ENCODE measurements at regions not wholly inside any gene's neighbourhood (a gene's known extent, or its start where the extent isn't known, plus 50 kb on each side); places are given as distances from the start of the nearest gene placed in this dataset.
"Not testable (repeated sequence)": the region's sequence is repeated elsewhere in the genome, so short reads cannot be mapped to it uniquely, and the experiment has no call there.

DNA sequence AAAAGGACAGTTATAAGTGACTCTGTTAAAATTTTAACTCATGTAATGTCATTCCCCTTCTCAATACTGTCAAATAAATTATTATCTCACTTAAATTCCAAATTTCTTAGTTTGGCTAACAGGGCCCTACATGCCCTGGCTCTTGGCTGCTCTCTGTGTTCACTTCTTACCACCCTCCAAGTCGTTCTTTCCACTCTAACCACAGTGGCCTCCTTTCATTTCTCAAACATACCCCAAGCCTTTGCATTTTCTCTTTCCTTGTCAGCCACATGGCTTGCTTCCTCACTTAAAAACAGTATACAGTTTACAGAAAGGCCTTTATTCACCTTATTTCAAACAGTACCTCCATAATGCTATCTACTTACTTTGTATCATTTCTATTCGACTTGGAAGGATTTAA lies 737.1 kb upstream of the ZWINT start:
- no peaks in the 10 kb centered on the region for H3K4me1 Mint-ChIP-seq (ENCODE audit: low read depth)
- H3K36me3 Mint-ChIP-seq (ENCODE audit: low read depth) = no peaks in the 10 kb centered on the region
- H3K4me3 Mint-ChIP-seq = no peak overlapping the region
- no peaks in the 10 kb centered on the region for H3K27me3 Mint-ChIP-seq (ENCODE audit: low read depth)
- H3K9me3 Mint-ChIP-seq = peaks cover 4% of the 10 kb centered on the region
- no peak overlapping the region for H3K27ac Mint-ChIP-seq

DNA sequence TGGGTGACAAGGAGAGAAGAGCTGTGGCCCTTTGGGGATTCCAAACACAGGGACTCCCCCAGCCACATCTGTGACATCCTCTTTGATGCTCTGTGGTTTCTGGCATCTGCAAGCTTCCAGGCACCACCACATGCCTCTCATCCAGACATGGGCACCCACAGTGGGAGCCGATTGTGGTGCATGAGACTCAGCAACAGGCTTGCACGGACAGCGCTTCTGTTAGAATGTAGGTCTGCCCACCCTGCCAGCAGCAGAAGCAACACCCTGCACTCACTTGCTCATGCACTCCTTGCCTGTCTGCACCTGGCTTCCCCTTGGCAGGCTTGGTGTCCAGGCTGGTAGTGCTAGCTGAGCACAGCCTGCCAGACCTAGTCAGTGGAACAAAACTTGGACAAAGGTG lies 735.0 kb upstream of the ZWINT start:
- H3K27me3 Mint-ChIP-seq (ENCODE audit: low read depth) = no peaks in the 10 kb centered on the region
- H3K4me3 Mint-ChIP-seq = no peak overlapping the region
- no peaks in the 10 kb centered on the region for H3K4me1 Mint-ChIP-seq (ENCODE audit: low read depth)
- H3K36me3 Mint-ChIP-seq (ENCODE audit: low read depth) = no peaks in the 10 kb centered on the region
- peaks cover 9% of the 10 kb centered on the region for H3K9me3 Mint-ChIP-seq
- no peak overlapping the region for H3K27ac Mint-ChIP-seq

DNA sequence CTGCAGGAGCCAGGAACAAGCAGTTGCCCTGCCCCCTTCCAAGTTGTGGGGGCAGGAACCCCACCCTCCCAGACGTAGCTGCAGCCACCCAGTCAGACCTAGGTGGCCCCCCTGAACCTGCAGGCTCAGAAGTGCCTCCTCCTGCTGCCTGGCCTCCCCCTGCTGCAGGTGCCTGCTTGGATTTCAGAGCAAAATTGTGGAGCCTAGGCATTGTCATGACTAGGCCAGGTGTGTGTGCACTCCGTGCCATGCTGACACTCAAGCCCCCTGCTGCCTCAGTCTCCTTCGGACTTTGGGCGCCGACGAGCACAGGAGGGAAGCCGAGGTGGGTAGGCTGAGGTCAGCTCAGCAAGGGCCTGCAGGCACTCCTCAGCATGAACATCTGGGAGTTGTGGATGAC lies 733.9 kb upstream of the ZWINT start:
- Mint-ChIP-seq H3K36me3 (ENCODE audit: low read depth) (no peaks in the 10 kb centered on the region), H3K27ac (no peak overlapping the region), H3K9me3 (peaks cover 9% of the 10 kb centered on the region), H3K27me3 (ENCODE audit: low read depth) (no peaks in the 10 kb centered on the region), H3K4me3 (no peak overlapping the region), H3K4me1 (ENCODE audit: low read depth) (no peaks in the 10 kb centered on the region)

DNA sequence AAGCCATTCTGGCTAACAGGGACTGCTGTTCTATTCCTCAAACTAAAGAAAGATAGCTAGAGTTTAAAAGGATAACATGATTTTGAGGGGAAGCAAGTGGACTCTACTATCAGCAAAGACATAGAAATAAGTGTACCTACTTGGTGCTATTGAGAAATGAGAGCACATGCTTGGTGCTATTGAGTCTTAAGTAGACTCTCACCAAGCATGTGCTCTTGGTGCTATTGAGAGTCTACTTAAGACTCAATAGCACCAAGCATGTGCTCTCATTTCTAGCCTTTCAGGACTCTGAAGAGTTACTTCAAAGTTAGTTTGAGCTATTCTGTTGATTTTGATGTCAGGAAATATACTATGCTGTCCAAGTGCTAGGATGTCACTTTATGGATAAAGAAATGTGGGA lies 733.0 kb upstream of the ZWINT start:
- H3K4me3 Mint-ChIP-seq = no peak overlapping the region
- H3K36me3 Mint-ChIP-seq (ENCODE audit: low read depth) = no peaks in the 10 kb centered on the region
- H3K9me3 Mint-ChIP-seq = peaks cover 9% of the 10 kb centered on the region
- no peak overlapping the region for H3K27ac Mint-ChIP-seq
- no peaks in the 10 kb centered on the region for H3K27me3 Mint-ChIP-seq (ENCODE audit: low read depth)
- H3K4me1 Mint-ChIP-seq (ENCODE audit: low read depth) = no peaks in the 10 kb centered on the region

DNA sequence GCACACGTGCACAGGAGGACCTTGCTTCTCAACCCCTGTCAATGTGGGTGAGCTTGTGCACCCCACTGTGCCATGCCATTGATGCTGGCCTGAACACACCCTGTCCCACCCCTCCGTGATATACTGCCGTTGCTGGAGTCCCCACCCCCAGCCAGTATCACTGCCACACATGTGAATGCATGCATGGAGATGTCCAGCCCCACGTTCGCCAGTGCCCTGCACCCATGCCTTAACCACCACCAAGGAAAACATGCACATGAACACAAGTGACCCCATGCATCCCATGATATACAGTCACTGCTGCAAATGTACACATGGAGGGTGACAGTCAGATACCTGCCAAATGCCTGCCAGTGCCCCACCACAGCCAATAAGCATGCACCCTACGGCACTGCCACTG lies 692.5 kb upstream of the ZWINT start:
- H3K9me3 Mint-ChIP-seq = peaks cover 32% of the 10 kb centered on the region
- H3K27me3 Mint-ChIP-seq (ENCODE audit: low read depth) = no peaks in the 10 kb centered on the region
- H3K4me3 Mint-ChIP-seq = no peak overlapping the region
- no peak overlapping the region for H3K27ac Mint-ChIP-seq
- H3K4me1 Mint-ChIP-seq (ENCODE audit: low read depth) = no peaks in the 10 kb centered on the region
- H3K36me3 Mint-ChIP-seq (ENCODE audit: low read depth) = no peaks in the 10 kb centered on the region

DNA sequence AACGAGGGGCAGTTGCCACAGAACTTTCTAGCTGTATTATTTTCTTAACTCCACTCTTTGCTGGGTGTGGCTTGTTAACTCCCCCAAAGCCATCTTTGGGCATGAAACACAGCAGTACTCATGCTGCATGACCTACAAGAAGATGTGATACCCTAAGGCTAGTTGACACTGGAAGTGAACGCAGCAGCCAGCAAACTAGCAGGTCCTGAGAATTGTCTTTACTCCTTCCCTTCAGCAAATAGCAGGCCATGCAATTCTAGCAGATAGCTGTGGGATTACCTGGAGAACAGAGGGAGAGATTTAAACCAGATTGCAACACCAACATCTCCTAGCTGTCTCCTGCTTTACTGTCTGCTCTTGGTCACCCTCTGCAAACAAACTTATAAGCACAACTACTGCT lies 688.0 kb upstream of the ZWINT start:
- Mint-ChIP-seq H3K4me3 (no peak overlapping the region), H3K27me3 (ENCODE audit: low read depth) (no peaks in the 10 kb centered on the region), H3K4me1 (ENCODE audit: low read depth) (no peaks in the 10 kb centered on the region), H3K9me3 (peaks cover 24% of the 10 kb centered on the region), H3K27ac (no peak overlapping the region), H3K36me3 (ENCODE audit: low read depth) (no peaks in the 10 kb centered on the region)

DNA sequence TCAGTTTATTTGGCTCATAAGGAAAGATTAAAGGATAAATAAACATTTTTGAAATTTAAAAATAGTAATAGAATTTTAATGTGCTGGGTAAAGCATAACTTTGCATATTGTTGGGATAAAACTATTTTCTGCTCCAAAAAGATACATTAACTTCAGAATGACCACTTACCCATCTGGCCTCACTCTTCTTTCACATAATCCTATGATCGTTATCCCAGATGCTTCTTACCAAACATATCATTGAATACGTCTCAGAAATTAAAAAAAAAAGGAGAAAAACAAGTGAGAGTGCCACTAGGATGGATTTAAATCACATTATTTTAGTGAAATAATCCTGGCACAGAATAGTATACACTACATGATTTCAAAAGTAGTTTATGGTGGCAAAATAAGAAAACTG lies 677.5 kb upstream of the ZWINT start:
- H3K9me3 Mint-ChIP-seq = peaks cover 3% of the 10 kb centered on the region
- no peak overlapping the region for H3K4me3 Mint-ChIP-seq
- no peak overlapping the region for H3K27ac Mint-ChIP-seq
- no peaks in the 10 kb centered on the region for H3K36me3 Mint-ChIP-seq (ENCODE audit: low read depth)
- H3K4me1 Mint-ChIP-seq (ENCODE audit: low read depth) = no peaks in the 10 kb centered on the region
- no peaks in the 10 kb centered on the region for H3K27me3 Mint-ChIP-seq (ENCODE audit: low read depth)

DNA sequence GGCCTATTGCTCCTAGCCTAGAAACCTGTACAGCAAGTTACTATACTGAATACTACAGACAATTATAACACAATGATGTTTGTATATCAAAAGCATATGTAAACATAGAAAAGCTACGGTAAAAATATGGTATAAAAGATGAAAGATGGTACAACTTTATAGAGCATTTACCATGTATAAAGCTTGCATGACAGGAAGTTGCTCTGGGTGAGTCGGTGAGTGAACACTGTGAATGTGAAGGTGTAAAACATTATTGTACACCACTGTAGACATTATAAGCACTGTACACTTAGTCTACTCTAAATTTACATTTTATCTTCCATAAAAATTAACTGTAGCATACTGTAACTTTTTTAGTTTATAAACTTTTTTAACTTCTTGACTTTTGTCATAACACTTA lies 674.3 kb upstream of the ZWINT start:
- Mint-ChIP-seq H3K36me3 (ENCODE audit: low read depth) (no peaks in the 10 kb centered on the region), H3K9me3 (peaks cover 25% of the 10 kb centered on the region), H3K4me1 (ENCODE audit: low read depth) (no peaks in the 10 kb centered on the region), H3K4me3 (no peak overlapping the region), H3K27ac (no peak overlapping the region), H3K27me3 (ENCODE audit: low read depth) (no peaks in the 10 kb centered on the region)

DNA sequence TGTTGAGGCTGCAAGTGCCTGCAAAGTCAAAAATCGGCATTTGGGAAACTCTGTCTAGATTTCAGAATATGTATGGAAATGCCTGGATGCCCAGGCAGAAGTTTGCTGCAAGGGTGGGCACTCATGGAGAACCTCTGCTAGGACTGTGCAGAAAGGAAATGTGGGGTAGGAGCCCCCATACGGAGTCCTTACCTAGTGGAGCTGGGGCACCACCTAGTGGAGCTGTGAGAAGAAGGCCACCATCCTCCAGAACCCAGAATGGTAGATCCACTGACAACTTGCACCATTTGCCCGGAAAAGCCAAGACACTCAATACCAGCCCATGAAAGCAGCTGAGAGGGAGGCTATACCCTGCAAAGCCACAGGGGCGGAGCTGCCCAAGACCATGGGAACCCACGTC lies 671.2 kb upstream of the ZWINT start:
- H3K4me3 Mint-ChIP-seq; H3K27ac Mint-ChIP-seq; H3K4me1 Mint-ChIP-seq (ENCODE audit: low read depth); H3K27me3 Mint-ChIP-seq (ENCODE audit: low read depth); H3K36me3 Mint-ChIP-seq (ENCODE audit: low read depth): not testable (repeated sequence)
- H3K9me3 Mint-ChIP-seq = peaks cover 31% of the 10 kb centered on the region

DNA sequence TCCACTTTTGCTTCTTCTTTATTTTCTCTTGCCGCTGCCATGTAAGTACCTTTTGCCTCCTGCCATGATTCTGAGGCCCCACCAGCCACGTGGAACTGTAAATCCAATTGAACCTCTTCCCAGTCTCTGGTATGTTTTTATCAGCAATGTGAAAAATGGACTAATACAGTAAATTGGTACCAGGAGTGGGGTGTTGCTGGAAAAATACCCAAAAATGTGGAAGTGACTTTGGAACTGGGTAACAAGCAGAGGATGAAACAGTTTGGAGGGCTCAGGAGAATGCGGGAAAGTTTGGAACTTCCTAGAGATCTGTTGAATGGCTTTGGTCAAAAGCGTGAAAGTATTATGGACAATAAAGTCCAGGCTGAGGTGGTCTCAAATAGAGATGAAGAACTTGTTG lies 670.3 kb upstream of the ZWINT start:
- Mint-ChIP-seq H3K27me3 (ENCODE audit: low read depth) (no peaks in the 10 kb centered on the region), H3K4me3 (no peak overlapping the region), H3K4me1 (ENCODE audit: low read depth) (no peaks in the 10 kb centered on the region), H3K9me3 (peaks cover 31% of the 10 kb centered on the region), H3K27ac (no peak overlapping the region), H3K36me3 (ENCODE audit: low read depth) (no peaks in the 10 kb centered on the region)

DNA sequence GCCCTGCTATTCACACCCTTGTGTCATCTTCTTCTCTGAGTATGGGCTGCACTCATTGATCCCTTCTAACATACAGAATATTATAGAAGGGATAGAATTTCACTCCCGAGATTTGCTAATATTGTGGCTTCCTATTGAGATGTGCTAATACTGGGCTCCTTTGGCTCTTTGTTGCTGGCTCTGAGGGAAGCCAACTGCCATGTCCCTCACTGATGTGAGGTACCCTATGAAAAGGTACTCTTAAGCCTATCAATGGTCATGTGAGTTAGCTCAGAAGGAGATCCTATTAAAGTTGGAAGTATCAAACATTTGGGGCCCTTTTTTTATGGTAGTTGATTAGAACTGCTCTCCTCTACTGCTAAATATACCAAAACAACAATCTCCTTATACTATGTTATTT lies 665.2 kb upstream of the ZWINT start:
- Mint-ChIP-seq H3K4me1 (ENCODE audit: low read depth) (no peaks in the 10 kb centered on the region), H3K9me3 (peaks cover 22% of the 10 kb centered on the region), H3K27me3 (ENCODE audit: low read depth) (no peaks in the 10 kb centered on the region), H3K27ac (no peak overlapping the region), H3K36me3 (ENCODE audit: low read depth) (no peaks in the 10 kb centered on the region), H3K4me3 (no peak overlapping the region)

DNA sequence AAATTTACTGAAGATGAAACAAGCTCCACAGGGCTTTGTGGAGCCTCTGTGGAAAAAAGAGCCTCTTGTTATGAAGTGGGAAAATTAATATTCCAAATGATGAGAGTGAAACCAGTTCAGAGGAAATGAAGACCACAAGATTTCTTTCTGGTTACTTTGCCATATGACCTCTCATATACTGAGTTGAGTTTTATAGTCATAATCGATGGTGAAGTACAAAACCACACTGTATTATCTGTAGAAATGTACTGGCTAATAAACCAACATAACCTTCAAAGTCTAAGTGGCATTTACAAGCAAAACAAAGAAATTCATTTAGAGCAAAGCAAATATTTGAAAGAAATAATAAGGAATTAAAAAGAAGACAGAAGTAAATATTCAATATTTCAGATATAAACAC lies 662.6 kb upstream of the ZWINT start:
- Mint-ChIP-seq H3K27me3 (ENCODE audit: low read depth) (no peaks in the 10 kb centered on the region), H3K27ac (no peak overlapping the region), H3K36me3 (ENCODE audit: low read depth) (no peaks in the 10 kb centered on the region), H3K4me1 (ENCODE audit: low read depth) (no peaks in the 10 kb centered on the region), H3K4me3 (no peak overlapping the region), H3K9me3 (peaks cover 14% of the 10 kb centered on the region)

DNA sequence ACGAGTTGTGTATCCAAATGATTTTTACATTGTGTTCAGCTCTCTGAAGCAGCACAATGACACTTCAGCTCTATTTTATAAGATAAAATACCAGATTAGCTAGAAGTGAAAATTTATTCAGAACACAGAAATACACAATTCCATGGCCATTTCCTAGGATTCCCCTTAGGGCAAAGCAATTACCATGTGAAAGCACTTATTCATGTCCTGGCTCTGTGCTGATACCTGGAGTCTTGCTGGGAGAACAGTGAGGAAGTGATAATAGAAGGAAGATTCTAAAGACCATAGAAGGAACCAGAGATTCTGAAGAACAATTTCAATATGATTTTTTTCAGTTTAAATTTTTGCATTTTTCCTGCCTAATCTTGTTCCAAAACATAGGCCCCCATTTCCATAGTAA lies 657.4 kb upstream of the ZWINT start:
- Mint-ChIP-seq H3K4me3 (no peak overlapping the region), H3K27me3 (ENCODE audit: low read depth) (no peaks in the 10 kb centered on the region), H3K36me3 (ENCODE audit: low read depth) (no peaks in the 10 kb centered on the region), H3K27ac (no peak overlapping the region), H3K4me1 (ENCODE audit: low read depth) (no peaks in the 10 kb centered on the region), H3K9me3 (peaks cover 14% of the 10 kb centered on the region)

DNA sequence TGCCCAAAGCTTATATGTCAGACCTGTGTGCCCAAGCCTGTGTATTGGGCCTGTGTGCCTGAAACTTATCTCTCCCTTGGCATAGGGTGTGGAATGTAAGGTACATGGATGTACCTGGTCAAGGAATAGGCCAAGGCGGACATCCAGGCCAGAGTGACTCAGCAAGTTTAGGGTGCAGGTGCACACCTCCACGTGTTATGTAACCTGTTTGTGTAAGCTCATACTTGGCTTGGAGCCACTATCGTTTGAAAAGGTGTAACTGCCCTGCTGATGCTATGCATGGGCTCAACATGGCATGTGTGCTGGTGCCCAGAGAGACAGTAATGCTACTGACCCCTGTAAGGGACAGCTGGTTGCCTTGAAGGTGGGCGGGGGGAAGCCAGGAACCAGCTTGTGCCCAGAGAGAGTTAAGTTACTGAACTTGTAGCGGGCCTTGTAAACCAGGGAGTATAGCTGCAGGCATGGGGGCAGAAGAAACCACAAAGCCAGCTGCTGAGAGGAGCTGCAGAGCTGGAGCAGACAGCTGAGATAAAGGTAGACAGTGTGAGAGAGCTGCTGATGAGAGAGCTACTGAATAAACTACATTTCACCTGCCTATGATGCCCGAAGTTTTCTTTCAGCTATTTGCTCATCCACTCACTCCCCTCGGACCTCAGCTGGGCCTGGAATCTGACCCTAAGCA lies 656.4 kb upstream of the ZWINT start:
- H3K27ac Mint-ChIP-seq = no peak overlapping the region
- no peak overlapping the region for H3K4me3 Mint-ChIP-seq
- H3K9me3 Mint-ChIP-seq = peaks cover 12% of the 10 kb centered on the region
- H3K36me3 Mint-ChIP-seq (ENCODE audit: low read depth) = no peaks in the 10 kb centered on the region
- no peaks in the 10 kb centered on the region for H3K27me3 Mint-ChIP-seq (ENCODE audit: low read depth)
- no peaks in the 10 kb centered on the region for H3K4me1 Mint-ChIP-seq (ENCODE audit: low read depth)

DNA sequence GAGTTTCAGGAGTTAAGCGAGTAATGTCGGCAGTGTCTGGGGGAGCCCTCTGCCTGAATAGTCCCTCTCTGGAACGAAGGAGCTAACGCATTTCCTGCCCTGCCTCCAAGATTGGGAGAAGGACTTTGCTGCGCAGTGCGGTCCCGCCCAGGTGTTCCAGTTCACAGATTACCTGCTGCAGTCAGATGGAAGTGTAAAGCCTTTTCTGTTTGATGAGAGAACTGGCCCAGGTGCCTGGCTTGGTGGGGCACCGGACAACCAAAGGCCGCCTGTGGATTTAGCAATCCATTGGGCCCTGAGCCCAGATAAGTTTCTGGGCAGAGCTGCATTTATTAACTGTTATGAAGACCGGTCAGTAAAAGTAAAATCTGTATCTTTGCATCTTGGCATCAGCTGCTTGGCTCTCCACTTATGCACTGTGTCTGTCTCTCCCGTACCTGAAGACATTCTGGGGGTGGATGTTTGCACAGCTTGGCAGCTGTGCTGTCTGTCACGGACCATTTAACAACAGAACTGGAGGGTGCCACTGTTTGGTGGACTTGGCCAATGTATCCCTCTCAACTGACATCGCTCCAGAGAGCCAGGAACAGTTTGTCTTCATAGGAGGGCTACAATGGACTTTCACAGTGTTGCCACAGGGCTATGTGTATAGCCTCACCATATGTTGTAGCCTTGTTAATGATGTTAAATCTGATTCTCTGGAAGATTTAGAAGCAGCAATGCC lies 654.7 kb upstream of the ZWINT start:
- Mint-ChIP-seq H3K4me1 (ENCODE audit: low read depth) (no peaks in the 10 kb centered on the region), H3K9me3 (peaks cover 9% of the 10 kb centered on the region), H3K36me3 (ENCODE audit: low read depth) (no peaks in the 10 kb centered on the region), H3K27ac (no peak overlapping the region), H3K27me3 (ENCODE audit: low read depth) (no peaks in the 10 kb centered on the region), H3K4me3 (no peak overlapping the region)

Data from T-helper 1 cell treated with Interleukin-12 subunit alpha and Interleukin-12 subunit beta and Interleukin-4 antibody, amounts not matched to agents 30 μg/mL and 1 μg/mL, for 36 hours (primary cell).